ENCODE measurements at regions not wholly inside any gene's neighbourhood (a gene's known extent, or its start where the extent isn't known, plus 50 kb on each side); places are given as distances from the start of the nearest gene placed in this dataset.

- no peak for DNase-seq (ENCODE audit: low read depth in 1 of 2, low spot score in 1 of 2)
- in situ Hi-C loops (cut with HindIII; ENCODE audit: low pct_unique_long_range_greater_than_20kb, low sequenced_read_pairs) = no loop called here
Observed at GRCh38 chr20:50340541-50340940, 149.9 kb downstream of the CEBPB start.

DNA sequence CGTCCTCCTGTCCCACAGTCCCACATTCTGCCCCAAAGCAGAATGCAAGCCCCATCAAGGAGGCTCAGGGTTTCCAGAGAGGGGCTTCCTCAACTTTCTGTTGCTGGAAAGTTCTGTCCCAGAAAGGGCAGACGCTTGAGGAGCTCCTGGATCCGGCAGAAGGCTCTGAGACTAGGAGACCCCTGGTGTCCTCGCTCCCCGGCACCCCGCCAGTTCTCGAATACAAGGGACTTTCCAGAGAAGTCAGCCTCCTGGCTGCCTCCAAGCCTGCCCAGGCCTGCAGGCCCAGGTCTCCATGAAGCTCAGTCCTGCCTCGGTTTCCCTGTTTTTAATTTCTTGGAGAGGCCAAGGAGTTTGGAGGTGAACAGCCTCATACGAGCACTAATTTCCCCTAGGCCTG, 150.4 kb downstream of the CEBPB start:
- DNase-seq (ENCODE audit: low read depth in 1 of 2, low spot score in 1 of 2) = no peak
- TF ChIP-seq JUND (IDR thresholded peaks at IDR 0.05; ENCODE audit: low read depth) = no peak
- in situ Hi-C loops (cut with HindIII; ENCODE audit: low pct_unique_long_range_greater_than_20kb, low sequenced_read_pairs) = no loop called here

More at GRCh38 chr20:50340541-50340940, 149.9 kb downstream of the CEBPB start:
- TF ChIP-seq JUND (IDR thresholded peaks at IDR 0.05; ENCODE audit: low read depth) = no peak

DNA sequence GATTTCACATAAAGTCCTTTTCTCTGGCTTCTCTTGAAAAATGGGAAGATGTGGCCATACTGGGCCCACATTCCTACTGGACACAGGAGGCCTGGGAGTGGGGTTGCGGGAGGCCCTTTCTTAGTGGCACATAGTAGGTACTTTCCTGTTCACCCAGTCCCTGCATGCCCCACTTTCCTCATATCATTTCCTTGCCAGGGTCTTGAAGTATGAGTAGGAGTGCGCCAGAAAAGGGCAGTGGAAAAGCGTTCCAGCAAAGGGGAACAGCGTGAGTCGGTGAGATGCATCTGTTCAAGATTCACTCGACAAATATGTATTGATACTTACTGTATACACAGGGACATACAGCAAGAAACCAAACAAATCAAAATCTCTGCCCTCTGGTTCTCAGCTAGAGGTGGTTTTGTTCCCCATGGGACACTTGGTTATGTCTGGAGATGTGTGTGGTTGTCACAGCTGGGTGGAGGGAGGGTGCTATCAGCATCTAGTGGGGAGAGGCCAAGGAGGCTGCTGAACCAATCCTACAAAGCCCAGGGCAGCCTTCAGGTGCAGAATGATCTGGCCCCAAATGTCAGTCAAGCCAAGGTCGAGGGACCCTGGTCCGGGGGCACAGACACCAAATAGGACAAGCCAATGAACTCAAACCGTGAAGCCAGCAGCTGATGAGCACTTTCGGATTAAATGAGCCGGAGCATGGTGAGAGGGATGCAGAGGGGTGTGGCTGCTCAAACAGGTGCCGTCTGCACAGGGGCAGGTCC, 151.4 kb downstream of the CEBPB start:
- in situ Hi-C loops (cut with HindIII; ENCODE audit: low pct_unique_long_range_greater_than_20kb, low sequenced_read_pairs) = no loop called here
- no peak for TF ChIP-seq JUND (IDR thresholded peaks at IDR 0.05; ENCODE audit: low read depth)
- no peak for DNase-seq (ENCODE audit: low read depth in 1 of 2, low spot score in 1 of 2)

DNA sequence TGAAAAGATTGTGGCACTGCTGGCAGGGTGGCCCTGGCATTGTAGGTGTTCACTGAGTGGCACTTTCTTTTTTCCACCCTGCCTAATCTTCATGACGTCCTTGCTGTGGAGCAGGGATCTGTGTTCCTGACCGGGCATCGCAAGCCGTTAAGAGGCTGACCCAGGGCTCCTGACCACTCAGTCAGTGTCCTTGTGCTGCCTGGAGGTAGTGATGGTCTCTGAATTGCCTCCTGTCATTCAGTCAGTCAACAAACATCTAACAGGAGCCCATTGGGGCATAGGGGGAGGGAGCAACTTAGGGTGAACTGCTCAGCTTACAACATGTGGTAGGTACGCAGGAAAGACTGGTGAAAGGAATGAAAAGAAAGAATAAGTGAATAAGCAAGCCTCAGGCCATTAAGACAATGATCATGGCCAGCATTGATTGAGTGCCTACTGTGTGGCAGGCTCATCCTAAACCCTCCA, 152.0 kb downstream of the CEBPB start:
- DNase-seq (ENCODE audit: low read depth in 1 of 2, low spot score in 1 of 2) = no peak
- no peak for TF ChIP-seq JUND (IDR thresholded peaks at IDR 0.05; ENCODE audit: low read depth)
- in situ Hi-C loops (cut with HindIII; ENCODE audit: low pct_unique_long_range_greater_than_20kb, low sequenced_read_pairs) = no loop called here

- in situ Hi-C loops (cut with HindIII; ENCODE audit: low pct_unique_long_range_greater_than_20kb, low sequenced_read_pairs) = no loop called here
Observed at GRCh38 chr20:50343125-50343489, 152.5 kb downstream of the CEBPB start.

DNA sequence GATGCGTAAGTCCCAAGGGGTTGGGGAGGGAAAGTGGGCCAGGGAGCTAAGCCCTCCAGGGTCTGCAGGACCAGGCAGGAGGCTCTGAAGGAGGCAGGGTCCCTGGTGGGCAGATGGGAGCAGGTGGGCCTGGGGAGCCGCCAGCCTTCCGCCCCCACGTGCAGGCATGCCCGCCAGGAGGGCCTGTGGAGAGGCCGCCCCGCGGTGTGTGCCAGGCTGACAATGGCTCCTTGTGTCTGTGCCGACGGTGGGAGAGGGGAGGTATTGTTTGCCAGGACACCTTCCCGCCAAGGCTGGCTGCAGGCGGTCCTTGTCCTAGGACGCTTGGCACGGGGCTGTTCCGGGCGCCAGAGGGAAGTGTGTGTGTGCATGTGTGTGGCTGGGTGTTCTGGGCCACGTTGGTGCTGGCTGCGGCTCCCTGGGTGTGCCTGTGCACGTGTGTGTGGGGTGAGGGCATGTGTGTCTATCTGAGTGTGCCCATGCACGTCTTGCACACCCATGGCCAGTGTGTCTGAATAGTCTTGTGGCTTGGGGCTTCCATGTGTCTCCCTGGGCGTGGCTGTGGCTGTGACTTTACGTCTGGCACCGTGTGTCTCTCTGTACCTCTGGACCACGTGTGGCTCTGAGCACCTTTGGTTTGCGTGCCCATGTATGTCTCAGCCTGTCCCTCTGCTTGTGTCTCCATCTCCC, 153.0 kb downstream of the CEBPB start:
- in situ Hi-C loops (cut with HindIII; ENCODE audit: low pct_unique_long_range_greater_than_20kb, low sequenced_read_pairs) = no loop called here
- no peak for DNase-seq (ENCODE audit: low read depth in 1 of 2, low spot score in 1 of 2)
- no peak for TF ChIP-seq JUND (IDR thresholded peaks at IDR 0.05; ENCODE audit: low read depth)

More at GRCh38 chr20:50343125-50343489, 152.5 kb downstream of the CEBPB start:
- no peak for DNase-seq (ENCODE audit: low read depth in 1 of 2, low spot score in 1 of 2)
- no peak for TF ChIP-seq JUND (IDR thresholded peaks at IDR 0.05; ENCODE audit: low read depth)

- in situ Hi-C loops (cut with HindIII; ENCODE audit: low pct_unique_long_range_greater_than_20kb, low sequenced_read_pairs) = no loop called here
- TF ChIP-seq JUND (IDR thresholded peaks at IDR 0.05; ENCODE audit: low read depth) = no peak
- DNase-seq (ENCODE audit: low read depth in 1 of 2, low spot score in 1 of 2) = peak in 1 of 2 experiments; percentile 45
Observed at GRCh38 chr20:50344232-50345071, 153.8 kb downstream of the CEBPB start.

- in situ Hi-C loops (cut with HindIII; ENCODE audit: low pct_unique_long_range_greater_than_20kb, low sequenced_read_pairs) = no loop called here
- TF ChIP-seq JUND (IDR thresholded peaks at IDR 0.05; ENCODE audit: low read depth) = no peak
- no peak for DNase-seq (ENCODE audit: low read depth in 1 of 2, low spot score in 1 of 2)
Observed at GRCh38 chr20:50345712-50346373, 155.2 kb downstream of the CEBPB start.

DNA sequence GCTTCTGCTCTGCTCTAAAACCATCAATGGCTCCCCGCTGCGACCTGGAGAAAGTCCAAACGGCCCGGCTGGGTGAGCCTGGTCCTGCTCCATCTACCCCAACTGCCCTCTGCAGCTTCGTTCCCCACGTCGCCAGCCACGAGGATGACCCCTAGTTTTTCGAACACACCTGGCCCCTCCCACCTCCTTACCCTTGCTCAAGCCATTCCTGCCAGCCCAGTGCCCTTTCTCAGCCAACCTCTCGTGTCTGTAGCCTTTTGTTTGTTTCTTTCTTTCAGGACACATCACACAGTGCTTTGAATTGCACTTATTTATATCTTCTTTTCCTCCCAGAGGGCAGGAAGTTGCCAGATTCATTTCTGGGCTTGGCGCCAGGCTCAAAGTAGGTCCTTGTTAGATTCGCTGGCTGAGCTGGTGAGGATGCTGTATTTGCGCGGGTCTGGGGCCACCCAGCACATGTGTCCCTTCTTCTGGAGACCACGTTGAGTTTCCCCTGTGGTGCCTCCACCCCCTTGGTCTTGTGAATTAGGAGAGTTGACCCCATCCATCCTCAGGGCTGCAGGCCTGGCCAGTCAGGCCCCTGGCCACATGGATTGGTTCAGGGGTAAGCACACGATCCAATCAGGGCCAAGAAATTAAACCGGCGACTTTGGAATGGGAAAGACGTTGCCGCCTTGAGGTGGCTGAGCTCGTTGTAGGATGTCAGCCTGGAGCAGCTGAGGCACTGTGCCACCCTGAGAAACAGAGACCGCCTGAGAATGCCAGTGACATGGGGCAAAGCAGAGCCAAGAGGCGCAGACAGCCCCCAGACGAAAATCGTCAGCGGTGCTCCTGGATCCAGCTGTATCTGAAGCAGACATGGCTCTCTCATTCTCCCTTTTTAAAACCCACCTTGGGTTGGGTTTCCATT, 156.0 kb downstream of the CEBPB start:
- in situ Hi-C loops (cut with HindIII; ENCODE audit: low pct_unique_long_range_greater_than_20kb, low sequenced_read_pairs) = no loop called here
- TF ChIP-seq JUND (IDR thresholded peaks at IDR 0.05; ENCODE audit: low read depth) = no peak
- no peak for DNase-seq (ENCODE audit: low read depth in 1 of 2, low spot score in 1 of 2)

DNA sequence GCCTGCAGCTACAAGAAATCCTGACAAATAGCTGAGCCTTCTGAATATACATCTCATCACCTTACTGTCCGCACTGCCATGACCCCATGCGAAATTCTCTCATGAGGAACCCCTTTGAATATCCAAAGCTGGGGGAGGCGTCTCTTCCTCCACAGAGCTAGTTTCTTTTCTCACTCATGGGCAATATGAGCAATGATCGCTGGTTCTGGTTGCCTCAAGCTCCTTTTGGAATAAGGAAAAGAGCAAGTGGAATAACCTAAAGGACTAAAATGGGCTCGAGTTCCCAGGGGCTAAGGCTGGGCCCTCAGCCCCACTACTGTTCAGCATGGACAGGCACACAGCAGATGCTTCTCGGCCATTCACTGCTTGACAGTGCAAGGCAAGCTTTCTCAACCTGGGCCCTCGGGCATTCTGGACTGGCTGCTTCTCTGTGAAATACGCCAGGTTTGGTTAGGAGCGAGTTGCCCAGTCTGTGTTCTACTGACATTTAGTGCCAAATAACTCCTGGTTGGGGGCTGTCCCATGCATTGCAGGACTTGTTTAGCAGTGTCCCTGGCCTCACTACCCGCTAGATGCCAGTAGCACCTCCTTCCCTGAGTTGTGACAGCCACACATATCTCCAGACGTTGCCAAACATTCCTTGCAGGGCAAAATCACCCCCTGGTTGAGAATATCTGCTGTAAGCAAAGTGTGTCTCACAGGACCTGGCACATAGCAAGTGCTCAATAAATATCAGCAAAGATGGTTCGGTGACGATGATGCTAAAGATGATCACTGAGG, 156.8 kb downstream of the CEBPB start:
- TF ChIP-seq JUND (IDR thresholded peaks at IDR 0.05; ENCODE audit: low read depth) = no peak
- in situ Hi-C loops (cut with HindIII; ENCODE audit: low pct_unique_long_range_greater_than_20kb, low sequenced_read_pairs) = no loop called here
- no peak for DNase-seq (ENCODE audit: low read depth in 1 of 2, low spot score in 1 of 2)

GRCh38 chr20:50348096-50348495, 157.5 kb downstream of the CEBPB start:
- in situ Hi-C loops (cut with HindIII; ENCODE audit: low pct_unique_long_range_greater_than_20kb, low sequenced_read_pairs) = no loop called here
- no peak for TF ChIP-seq JUND (IDR thresholded peaks at IDR 0.05; ENCODE audit: low read depth)
- no peak for DNase-seq (ENCODE audit: low read depth in 1 of 2, low spot score in 1 of 2)
